Gastrocnemius medialis (tissue), 4 donors: ENCODE measurements at regions not wholly inside any gene's neighbourhood (a gene's known extent, or its start where the extent isn't known, plus 50 kb on each side); places are given as distances from the start of the nearest gene placed in this dataset.

Experiments
- ATAC-seq, 2 donors: fragments of 150-250 bp; one replicate each; pipeline ENCODE4 v1.9.1; 2016
- DNase-seq, 2 donors: peaks; one replicate each; pipeline ENCODE4 v3.0.0-alpha.2; 2019
- H3K27ac ChIP-seq, 4 donors: fragments of 200-600 bp; sonication (generic); 1 replicate in 1 of 4; 2 replicates in 3 of 4; pipeline ENCODE4 v1.5.1; 2016 to 2018; ENCODE audit warnings: mild to moderate bottlenecking in 2 of 4, moderate library complexity in 1 of 4
- H3K27me3 ChIP-seq, 3 donors: fragments of 200-600 bp; sonication (generic) in 2 of 3; 1 replicate in 1 of 3; 2 replicates in 2 of 3; pipeline versions ENCODE4 v1.5.1 to v1.6.0; 2016 to 2019; ENCODE audit warnings: mild to moderate bottlenecking in 1 of 3, moderate library complexity in 1 of 3
- H3K36me3 ChIP-seq, 2 donors: fragments of 200-600 bp; sonication (generic) in 1 of 2; one replicate each; pipeline ENCODE4 v1.5.1; 2017 to 2018
- H3K4me1 ChIP-seq, 2 donors: fragments of 200-600 bp; sonication (generic) in 1 of 2; one replicate each; pipeline ENCODE4 v1.5.1; 2016 to 2017; ENCODE audit warnings: mild to moderate bottlenecking in 2 of 2
- H3K4me3 ChIP-seq, 4 donors: fragments of 200-600 bp; sonication (generic) in 3 of 4; 1 replicate in 1 of 4; 2 replicates in 3 of 4; pipeline ENCODE4 v1.5.1; 2016 to 2019; ENCODE audit warnings: mild to moderate bottlenecking in 2 of 4
- H3K9me3 ChIP-seq, 3 donors: fragments of 200-600 bp; sonication (generic) in 2 of 3; 1 replicate in 1 of 3; 2 replicates in 2 of 3; pipeline ENCODE4 v1.5.1; 2016 to 2019
- CTCF ChIP-seq, 5 experiments: fragments of 450-650 bp in 3 of 5; fragments of 200-600 bp in 2 of 5; sonication (generic) in 2 of 5; IDR thresholded peaks in 4 of 5; conservative IDR thresholded peaks in 1 of 5; 1 replicate in 4 of 5; 2 replicates in 1 of 5; pipeline ENCODE4 v1.5.1; 2016 to 2019; ENCODE audit warnings: antibody characterized with exemption in 5 of 5, mild to moderate bottlenecking in 3 of 5, moderate library complexity in 3 of 5
- POLR2A ChIP-seq, 2 donors: fragments of 450-650 bp; IDR thresholded peaks; one replicate each; pipeline ENCODE4 v1.6.1; 2017; ENCODE audit warnings: antibody characterized with exemption in 2 of 2, mild to moderate bottlenecking in 2 of 2, moderate library complexity in 2 of 2
- in situ Hi-C, 4 donors: fragments of 200-750 bp; cut with MboI; loops; one replicate each; pipeline versions ENCODE4 v1.15.0 to v1.8.0; 2017; ENCODE audit warnings: low sequenced_read_pairs in 4 of 4
- intact Hi-C: fragments of 100-400 bp; cut with DNase I; formaldehyde crosslinking; loops from one replicate; pipeline ENCODE4 v1.15.1; 2023; ENCODE audit warnings: low total_unique reads

GRCh38 chr18:25595274-25596060 is 243.5 kb upstream of the ZNF521 start:
- intact Hi-C loops (no loop called here), in situ Hi-C loops (no loop called here)
- Histone ChIP-seq H3K27ac (no peak overlapping the region), H3K36me3 (no peaks in the 10 kb centered on the region), H3K27me3 (no peaks in the 10 kb centered on the region), H3K4me3 (no peak overlapping the region), H3K4me1 (no peaks in the 10 kb centered on the region), H3K9me3 (no peaks in the 10 kb centered on the region)
- DNase-seq = no peak
- ATAC-seq = no peak
- no peak for TF ChIP-seq CTCF (IDR thresholded peaks at IDR 0.05 in 4 of 5, conservative IDR thresholded peaks at IDR 0.05 in 1 of 5)
- TF ChIP-seq POLR2A (IDR thresholded peaks at IDR 0.05) = no peak

GRCh38 chr18:25594351-25594750 is 242.4 kb upstream of the ZNF521 start:
- Histone ChIP-seq H3K9me3 (no peaks in the 10 kb centered on the region), H3K27ac (no peak overlapping the region), H3K36me3 (no peaks in the 10 kb centered on the region), H3K4me3 (no peak overlapping the region), H3K4me1 (no peaks in the 10 kb centered on the region), H3K27me3 (no peaks in the 10 kb centered on the region)
- intact Hi-C loops = no loop called here
- in situ Hi-C loops = no loop called here
- TF ChIP-seq POLR2A (IDR thresholded peaks at IDR 0.05) (no peak), CTCF (IDR thresholded peaks at IDR 0.05 in 4 of 5, conservative IDR thresholded peaks at IDR 0.05 in 1 of 5) (no peak)
- DNase-seq (no peak), ATAC-seq (no peak)

DNA sequence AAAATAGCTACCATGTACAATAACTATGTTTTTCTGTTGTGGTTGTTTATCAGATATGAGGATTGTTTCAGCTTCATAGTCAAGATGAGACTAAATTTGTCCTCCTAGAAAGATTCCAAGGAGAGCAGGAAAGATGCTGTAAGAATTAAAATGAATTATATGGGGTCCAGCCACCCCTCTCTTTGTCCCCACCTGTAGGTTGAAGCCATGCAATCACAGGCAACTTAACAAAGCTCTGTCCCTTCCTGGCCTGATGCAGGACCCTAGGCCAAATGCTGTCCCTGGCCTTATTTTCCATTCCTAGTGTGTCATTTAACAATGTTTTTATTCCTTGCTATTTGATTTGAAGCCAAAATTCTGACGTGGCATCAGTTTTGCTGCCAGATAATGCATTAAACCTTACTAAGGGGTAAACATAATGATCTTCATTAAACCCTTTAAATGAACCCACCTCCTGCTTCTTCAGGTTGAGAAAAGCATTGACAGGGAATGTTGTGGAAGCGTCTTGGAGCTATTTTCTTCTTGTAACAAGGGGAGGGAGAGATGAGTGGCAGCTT is 240.9 kb upstream of the ZNF521 start:
- DNase-seq (no peak), ATAC-seq (no peak)
- Histone ChIP-seq H3K4me3 (no peak overlapping the region), H3K36me3 (no peaks in the 10 kb centered on the region), H3K9me3 (no peaks in the 10 kb centered on the region), H3K4me1 (no peaks in the 10 kb centered on the region), H3K27me3 (no peaks in the 10 kb centered on the region), H3K27ac (no peak overlapping the region)
- TF ChIP-seq CTCF (IDR thresholded peaks at IDR 0.05 in 4 of 5, conservative IDR thresholded peaks at IDR 0.05 in 1 of 5) = no peak
- in situ Hi-C loops = no loop called here
- intact Hi-C loops = no loop called here

DNA sequence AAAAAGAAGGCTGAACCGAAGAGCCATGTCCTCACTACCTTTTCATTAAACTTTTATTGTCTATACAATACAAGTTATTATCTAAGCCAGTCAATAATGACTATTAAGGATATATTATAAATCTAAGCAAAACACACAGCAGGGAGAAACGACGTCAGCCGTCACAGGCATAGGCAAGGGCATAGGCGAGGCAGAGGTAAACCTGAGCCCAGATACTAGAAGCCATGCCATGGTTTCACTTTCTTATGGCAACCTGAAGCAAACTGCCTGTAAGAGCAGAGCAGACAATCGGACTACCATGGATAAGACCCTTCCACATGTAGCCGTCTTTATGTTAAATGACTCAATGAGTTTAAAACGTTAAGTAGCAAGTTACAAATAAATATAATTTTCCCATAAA is 238.5 kb upstream of the ZNF521 start:
- H3K27ac ChIP-seq = no peak overlapping the region
- H3K4me1 ChIP-seq = no peaks in the 10 kb centered on the region
- DNase-seq (no peak), ATAC-seq (no peak)
- in situ Hi-C loops = no loop called here
- no peaks in the 10 kb centered on the region for H3K36me3 ChIP-seq
- intact Hi-C loops = no loop called here
- no peak overlapping the region for H3K4me3 ChIP-seq
- no peaks in the 10 kb centered on the region for H3K9me3 ChIP-seq
- H3K27me3 ChIP-seq = no peaks in the 10 kb centered on the region
- TF ChIP-seq POLR2A (IDR thresholded peaks at IDR 0.05) = no peak
- TF ChIP-seq CTCF (IDR thresholded peaks at IDR 0.05 in 4 of 5, conservative IDR thresholded peaks at IDR 0.05 in 1 of 5) = no peak
